Prostate gland (tissue), 2 donors: ENCODE measurements at regions not wholly inside any gene's neighbourhood (a gene's known extent, or its start where the extent isn't known, plus 50 kb on each side); places are given as distances from the start of the nearest gene placed in this dataset.

ENCODE experiments used
- DNase-seq: peaks from one replicate; pipeline ENCODE4 v3.0.0-alpha.2; 2019; ENCODE audit warnings: low spot score
- H3K27ac ChIP-seq, 2 donors: fragments of 200-600 bp; sonication (generic); 2 replicates each; pipeline ENCODE4 v1.5.1; 2017 to 2019
- H3K27me3 ChIP-seq: fragments of 200-600 bp; sonication (generic); replicated peaks from 2 replicates; pipeline ENCODE4 v1.5.1; 2019; ENCODE audit not compliant: insufficient read depth
- H3K36me3 ChIP-seq, 2 donors: fragments of 200-600 bp; sonication (generic); 1 replicate in 1 of 2; 2 replicates in 1 of 2; pipeline versions ENCODE4 v1.5.1 to v1.8.1; 2017 to 2019
- H3K4me1 ChIP-seq: fragments of 200-600 bp; sonication (generic); replicated peaks from 2 replicates; pipeline ENCODE4 v1.5.1; 2019
- H3K4me3 ChIP-seq, 2 donors: fragments of 200-600 bp; sonication (generic); 2 replicates each; pipeline ENCODE4 v1.5.1; 2017 to 2019
- H3K9me3 ChIP-seq: fragments of 200-600 bp; sonication (generic); 2 replicates; pipeline ENCODE4 v1.5.1; 2017
- CTCF ChIP-seq, 4 experiments: fragments of 200-600 bp in 2 of 4; fragments of 450-650 bp in 2 of 4; sonication (generic) in 2 of 4; IDR thresholded peaks; 1 replicate in 3 of 4; 2 replicates in 1 of 4; pipeline ENCODE4 v1.5.1; 2016 to 2019; ENCODE audit warnings: antibody characterized with exemption in 4 of 4, mild to moderate bottlenecking in 2 of 4, moderate library complexity in 2 of 4
- POLR2A ChIP-seq: fragments of 450-650 bp; IDR thresholded peaks from one replicate; pipeline ENCODE4 v1.6.1; 2016; ENCODE audit warnings: antibody characterized with exemption, mild to moderate bottlenecking
- POLR2AphosphoS5 ChIP-seq: sonication (generic); formaldehyde crosslinking; IDR thresholded peaks from one replicate; pipeline ENCODE4 v1.6.1; 2017; ENCODE audit warnings: antibody characterized with exemption
- WGBS: methylation state at CpG from one replicate; pipeline ENCODE4 v1.1.5; 2018; 5-methylcytosine and 5-hydroxymethylcytosine counted together
- intact Hi-C: fragments of 100-400 bp; cut with DNase I; formaldehyde crosslinking; loops from one replicate; pipeline ENCODE4 v1.14.2; 2022

GRCh38 chr5:158120760-158121159 is 261.8 kb upstream of the CLINT1 start:
- Histone ChIP-seq H3K4me1 (no peaks in the 10 kb centered on the region), H3K9me3 (no peaks in the 10 kb centered on the region), H3K27me3 (no peaks in the 10 kb centered on the region), H3K4me3 (no peak overlapping the region), H3K36me3 (no peaks in the 10 kb centered on the region), H3K27ac (no peak overlapping the region)
- TF ChIP-seq POLR2AphosphoS5: no peak
- no peak for TF ChIP-seq POLR2A
- TF ChIP-seq CTCF (IDR thresholded peaks at IDR 0.05): no peak
- intact Hi-C loops: no loop called here
- DNase-seq: no peak
- 100% methylated on average over 1 of the region's 1 CpG for WGBS

- no peak for DNase-seq
- Histone ChIP-seq H3K27ac (no peak overlapping the region), H3K27me3 (no peaks in the 10 kb centered on the region), H3K36me3 (no peaks in the 10 kb centered on the region), H3K9me3 (no peaks in the 10 kb centered on the region), H3K4me3 (no peak overlapping the region), H3K4me1 (no peaks in the 10 kb centered on the region)
- no peak for TF ChIP-seq CTCF (IDR thresholded peaks at IDR 0.05)
- 42% methylated on average over 5 of the region's 5 CpGs for WGBS
- intact Hi-C loops: no loop called here
These were observed 261.2 kb upstream of the CLINT1 start for GRCh38 chr5:158119961-158120723.

GRCh38 chr5:158117467-158118160 is 258.7 kb upstream of the CLINT1 start:
- no peaks in the 10 kb centered on the region for H3K9me3 ChIP-seq
- TF ChIP-seq CTCF (IDR thresholded peaks at IDR 0.05) (no peak), POLR2AphosphoS5 (no peak), POLR2A (no peak)
- H3K27me3 ChIP-seq: no peaks in the 10 kb centered on the region
- H3K4me1 ChIP-seq: no peaks in the 10 kb centered on the region
- WGBS: 93% methylated on average over 6 of the region's 6 CpGs
- H3K36me3 ChIP-seq: no peaks in the 10 kb centered on the region
- intact Hi-C loops: no loop called here
- H3K27ac ChIP-seq: no peak overlapping the region
- H3K4me3 ChIP-seq: no peak overlapping the region
- DNase-seq: no peak

GRCh38 chr5:158116965-158117364 is 258.0 kb upstream of the CLINT1 start:
- H3K4me3 ChIP-seq: no peak overlapping the region
- no peaks in the 10 kb centered on the region for H3K9me3 ChIP-seq
- DNase-seq: no peak
- H3K36me3 ChIP-seq: no peaks in the 10 kb centered on the region
- intact Hi-C loops: no loop called here
- WGBS: 91% methylated on average over 2 of the region's 2 CpGs
- H3K27me3 ChIP-seq: no peaks in the 10 kb centered on the region
- no peak overlapping the region for H3K27ac ChIP-seq
- H3K4me1 ChIP-seq: no peaks in the 10 kb centered on the region
- no peak for TF ChIP-seq POLR2AphosphoS5
- no peak for TF ChIP-seq CTCF (IDR thresholded peaks at IDR 0.05)
- no peak for TF ChIP-seq POLR2A

- H3K4me3 ChIP-seq: no peak overlapping the region
- 67% methylated on average over 1 of the region's 1 CpG for WGBS
- no peaks in the 10 kb centered on the region for H3K9me3 ChIP-seq
- H3K36me3 ChIP-seq: no peaks in the 10 kb centered on the region
- H3K27me3 ChIP-seq: no peaks in the 10 kb centered on the region
- no peak for TF ChIP-seq CTCF (IDR thresholded peaks at IDR 0.05)
- no peak for TF ChIP-seq POLR2AphosphoS5
- no peak for TF ChIP-seq POLR2A
- H3K27ac ChIP-seq: no peak overlapping the region
- intact Hi-C loops: no loop called here
- DNase-seq: no peak
- H3K4me1 ChIP-seq: no peaks in the 10 kb centered on the region
These were observed 256.5 kb upstream of the CLINT1 start for GRCh38 chr5:158115468-158115867.
